ENCODE measurements at regions not wholly inside any gene's neighbourhood (a gene's known extent, or its start where the extent isn't known, plus 50 kb on each side); places are given as distances from the start of the nearest gene placed in this dataset.

GRCh38 chr11:88447281-88447680, 109.7 kb upstream of the CTSC start:
- DNase-seq, result no peak
- H3K4me1 ChIP-seq (ENCODE audit: insufficient read depth, low read length), result no peaks in the 10 kb centered on the region
- no peaks in the 10 kb centered on the region for H3K27me3 Mint-ChIP-seq (ENCODE audit: low read depth)
- no peak overlapping the region for H2AFZ ChIP-seq (ENCODE audit: low read length)
- H3K27ac ChIP-seq (ENCODE audit: insufficient read length, low read depth, low read length), result no peak overlapping the region
- peaks cover 0 to 2% of the 10 kb centered on the region in 2 experiments; a peak in 1 of 5 replicates for H3K9me3 Mint-ChIP-seq
- H3K9ac ChIP-seq (ENCODE audit: extremely low read depth, insufficient read length, low read length), result no peak overlapping the region
- no peaks in the 10 kb centered on the region for H3K9me3 ChIP-seq (ENCODE audit: control insufficient read depth, low read depth, low read length)
- no peak overlapping the region for H2BK120ac ChIP-seq (ENCODE audit: low read depth, low read length, poor library complexity, severe bottlenecking)
- no peak overlapping the region for H2AK5ac ChIP-seq (ENCODE audit: insufficient read length, low read length)
- no peaks in the 10 kb centered on the region for H3K79me2 ChIP-seq (ENCODE audit: insufficient read depth, low read length)
- no peaks in the 10 kb centered on the region for H3K23me2 ChIP-seq (ENCODE audit: insufficient read length, low read depth, low read length, poor library complexity, severe bottlenecking)
- H3K27me3 ChIP-seq (ENCODE audit: insufficient read depth, low read length), result no peaks in the 10 kb centered on the region
- no peak overlapping the region for H2BK20ac ChIP-seq (ENCODE audit: low read depth, low read length, poor library complexity, severe bottlenecking)
- H3K4me1 Mint-ChIP-seq, result peaks cover 0 to 9% of the 10 kb centered on the region in 2 experiments; a peak in 2 of 4 replicates
- no peak overlapping the region for H3K27ac Mint-ChIP-seq
- H2BK15ac ChIP-seq (ENCODE audit: low read depth, low read length), result no peak overlapping the region
- H3T11ph ChIP-seq (ENCODE audit: low read length), result no peak overlapping the region
- H3K36me3 Mint-ChIP-seq (ENCODE audit: insufficient read depth in 1 of 3, low read depth in 3 of 3), result 0 out of 7 replicates have a peak, but pooled peaks cover 0 to 5% (median 0%) of the 10 kb centered on the region in 3 experiments
- WGBS (ENCODE audit: extremely low coverage, insufficient read length, low lambda C conversion rate), result no CpG with 5 or more reads among the region's 1 CpG
- H3K79me1 ChIP-seq (ENCODE audit: insufficient read depth, low read depth, low read length, poor library complexity, severe bottlenecking), result no peaks in the 10 kb centered on the region
- no peak overlapping the region for H2BK12ac ChIP-seq (ENCODE audit: insufficient read length, low read depth, low read length)
- no peak overlapping the region for H3K56ac ChIP-seq (ENCODE audit: insufficient read length, low read depth, low read length)
- H2BK5ac ChIP-seq (ENCODE audit: insufficient read length, low read length), result no peak overlapping the region
- H3K4me3 Mint-ChIP-seq, result no peak overlapping the region
- H3K14ac ChIP-seq (ENCODE audit: insufficient read depth, low read length), result no peak overlapping the region
- no peak overlapping the region for H3K18ac ChIP-seq (ENCODE audit: insufficient read length, low read depth, low read length)
- no peak overlapping the region for H4K91ac ChIP-seq (ENCODE audit: insufficient read length, low read depth, low read length)
- no peak overlapping the region for H3K4me2 ChIP-seq (ENCODE audit: insufficient read depth, insufficient read length, low read length)
- no peak overlapping the region for H3K23ac ChIP-seq (ENCODE audit: insufficient read length, low read depth, low read length)
- H3K4ac ChIP-seq (ENCODE audit: low read depth, low read length), result no peak overlapping the region
- H4K8ac ChIP-seq (replicated peaks; ENCODE audit: insufficient read length, low read depth, low read length), result no peak overlapping the region
- no peak overlapping the region for H4K5ac ChIP-seq (ENCODE audit: insufficient read length, low read depth, low read length)
- no peak for TF ChIP-seq CTCF (conservative IDR thresholded peaks at IDR 0.05)
- H4K20me1 ChIP-seq (ENCODE audit: control insufficient read depth, insufficient read depth, insufficient read length), result no peaks in the 10 kb centered on the region
